ENCODE measurements at regions not wholly inside any gene's neighbourhood (a gene's known extent, or its start where the extent isn't known, plus 50 kb on each side); places are given as distances from the start of the nearest gene placed in this dataset.
"Not testable (repeated sequence)": the region's sequence is repeated elsewhere in the genome, so short reads cannot be mapped to it uniquely, and the experiment has no call there.

- Histone ChIP-seq H3K27me3 (no peaks in the 10 kb centered on the region), H3K4me1 (no peaks in the 10 kb centered on the region), H3K4me3 (no peak overlapping the region), H3K27ac (no peak overlapping the region), H3K9me3 (replicated peaks) (no peaks in the 10 kb centered on the region), H3K36me3 (no peaks in the 10 kb centered on the region)
- no peak for DNase-seq
These were observed 245.1 kb upstream of the PRSS16 start for GRCh38 chr6:27002447-27002846.

GRCh38 chr6:27007020-27007419 lies 240.5 kb upstream of the PRSS16 start:
- no peaks in the 10 kb centered on the region for H3K4me1 ChIP-seq
- H3K36me3 ChIP-seq: no peaks in the 10 kb centered on the region
- H3K27ac ChIP-seq: no peak overlapping the region
- DNase-seq: no peak
- no peak overlapping the region for H3K4me3 ChIP-seq
- H3K27me3 ChIP-seq: no peaks in the 10 kb centered on the region
- no peaks in the 10 kb centered on the region for H3K9me3 ChIP-seq (replicated peaks)

GRCh38 chr6:27008613-27009012 lies 238.9 kb upstream of the PRSS16 start:
- H3K27ac ChIP-seq; H3K9me3 ChIP-seq (replicated peaks); DNase-seq; H3K27me3 ChIP-seq; H3K4me3 ChIP-seq; H3K36me3 ChIP-seq; H3K4me1 ChIP-seq: not testable (repeated sequence)

GRCh38 chr6:27014053-27014452 lies 233.4 kb upstream of the PRSS16 start:
- not testable (repeated sequence) for H3K27me3 ChIP-seq; H3K9me3 ChIP-seq (replicated peaks); DNase-seq; H3K27ac ChIP-seq; H3K36me3 ChIP-seq; H3K4me1 ChIP-seq; H3K4me3 ChIP-seq

GRCh38 chr6:27016689-27017088 lies 230.8 kb upstream of the PRSS16 start:
- no peak overlapping the region for H3K4me3 ChIP-seq
- H3K27ac ChIP-seq: no peak overlapping the region
- H3K9me3 ChIP-seq (replicated peaks): no peaks in the 10 kb centered on the region; the same call in 1 of the 2 replicates
- no peaks in the 10 kb centered on the region for H3K36me3 ChIP-seq
- no peak for DNase-seq
- H3K27me3 ChIP-seq: no peaks in the 10 kb centered on the region
- no peaks in the 10 kb centered on the region for H3K4me1 ChIP-seq

- H3K27me3 ChIP-seq; H3K36me3 ChIP-seq; H3K27ac ChIP-seq; H3K4me1 ChIP-seq; H3K9me3 ChIP-seq (replicated peaks); DNase-seq: not testable (repeated sequence)
- H3K4me3 ChIP-seq: peak overlapping the region; percentile 78; the same call in 1 of the 2 replicates
These were observed 229.1 kb upstream of the PRSS16 start for GRCh38 chr6:27018401-27018800.

- Histone ChIP-seq H3K9me3 (replicated peaks) (no peaks in the 10 kb centered on the region; the same call in 1 of the 2 replicates), H3K36me3 (no peaks in the 10 kb centered on the region), H3K4me1 (no peaks in the 10 kb centered on the region), H3K4me3 (peak overlapping the region; percentile 78), H3K27ac (peak overlapping the region; percentile 93), H3K27me3 (no peaks in the 10 kb centered on the region)
- peak; percentile 81 to 90 for DNase-seq
These were observed 227.6 kb upstream of the PRSS16 start for GRCh38 chr6:27019651-27020552.

GRCh38 chr6:27020553-27020880 lies 227.0 kb upstream of the PRSS16 start:
- H3K27ac ChIP-seq: no peak overlapping the region; the same call in 1 of the 2 replicates
- H3K36me3 ChIP-seq: no peaks in the 10 kb centered on the region
- H3K4me3 ChIP-seq: peak overlapping the region; percentile 78
- DNase-seq: no peak
- no peaks in the 10 kb centered on the region for H3K4me1 ChIP-seq
- no peaks in the 10 kb centered on the region for H3K27me3 ChIP-seq
- H3K9me3 ChIP-seq (replicated peaks): no peaks in the 10 kb centered on the region; the same call in 1 of the 2 replicates

- no peaks in the 10 kb centered on the region for H3K9me3 ChIP-seq (replicated peaks)
- H3K4me1 ChIP-seq: no peaks in the 10 kb centered on the region
- H3K27me3 ChIP-seq: no peaks in the 10 kb centered on the region
- H3K27ac ChIP-seq: no peak overlapping the region
- no peak for DNase-seq
- H3K4me3 ChIP-seq: no peak overlapping the region
- no peaks in the 10 kb centered on the region for H3K36me3 ChIP-seq
These were observed 223.8 kb upstream of the PRSS16 start for GRCh38 chr6:27023664-27024063.

- Histone ChIP-seq H3K27ac (no peak overlapping the region), H3K27me3 (no peaks in the 10 kb centered on the region), H3K36me3 (no peaks in the 10 kb centered on the region), H3K9me3 (replicated peaks) (no peaks in the 10 kb centered on the region), H3K4me1 (no peaks in the 10 kb centered on the region), H3K4me3 (no peak overlapping the region)
- DNase-seq: no peak
These were observed 222.2 kb upstream of the PRSS16 start for GRCh38 chr6:27025351-27025750.

- H3K9me3 ChIP-seq (replicated peaks): no peaks in the 10 kb centered on the region
- H3K36me3 ChIP-seq: no peaks in the 10 kb centered on the region
- no peak overlapping the region for H3K27ac ChIP-seq
- no peak for DNase-seq
- H3K4me3 ChIP-seq: no peak overlapping the region
- no peaks in the 10 kb centered on the region for H3K27me3 ChIP-seq
- no peaks in the 10 kb centered on the region for H3K4me1 ChIP-seq
These were observed 221.1 kb upstream of the PRSS16 start for GRCh38 chr6:27026361-27026760.

GRCh38 chr6:27031302-27031701 lies 216.2 kb upstream of the PRSS16 start:
- Histone ChIP-seq H3K36me3 (no peaks in the 10 kb centered on the region), H3K9me3 (replicated peaks) (no peaks in the 10 kb centered on the region)
- no peak for DNase-seq

GRCh38 chr6:27038498-27038897 lies 209.0 kb upstream of the PRSS16 start:
- Histone ChIP-seq H3K4me1 (no peaks in the 10 kb centered on the region), H3K36me3 (no peaks in the 10 kb centered on the region), H3K4me3 (no peak overlapping the region), H3K9me3 (replicated peaks) (no peaks in the 10 kb centered on the region), H3K27ac (no peak overlapping the region), H3K27me3 (no peaks in the 10 kb centered on the region)
- no peak for DNase-seq

More at GRCh38 chr6:27031302-27031701, 216.2 kb upstream of the PRSS16 start:
- H3K27ac ChIP-seq: no peak overlapping the region
- no peaks in the 10 kb centered on the region for H3K27me3 ChIP-seq
- H3K4me3 ChIP-seq: no peak overlapping the region
- H3K4me1 ChIP-seq: no peaks in the 10 kb centered on the region

GRCh38 chr6:27040244-27041042 lies 207.1 kb upstream of the PRSS16 start:
- no peak for DNase-seq
- Histone ChIP-seq H3K4me3 (no peak overlapping the region), H3K27ac (no peak overlapping the region), H3K9me3 (replicated peaks) (no peaks in the 10 kb centered on the region), H3K36me3 (no peaks in the 10 kb centered on the region), H3K27me3 (no peaks in the 10 kb centered on the region), H3K4me1 (no peaks in the 10 kb centered on the region)

- Histone ChIP-seq H3K4me3 (no peak overlapping the region), H3K36me3 (no peaks in the 10 kb centered on the region), H3K4me1 (no peaks in the 10 kb centered on the region), H3K27me3 (no peaks in the 10 kb centered on the region), H3K27ac (no peak overlapping the region), H3K9me3 (replicated peaks) (no peaks in the 10 kb centered on the region)
- DNase-seq: no peak
These were observed 204.3 kb upstream of the PRSS16 start for GRCh38 chr6:27043244-27043643.
